ENCODE measurements at regions not wholly inside any gene's neighbourhood (a gene's known extent, or its start where the extent isn't known, plus 50 kb on each side); places are given as distances from the start of the nearest gene placed in this dataset.
"Not testable (repeated sequence)": the region's sequence is repeated elsewhere in the genome, so short reads cannot be mapped to it uniquely, and the experiment has no call there.

DNA sequence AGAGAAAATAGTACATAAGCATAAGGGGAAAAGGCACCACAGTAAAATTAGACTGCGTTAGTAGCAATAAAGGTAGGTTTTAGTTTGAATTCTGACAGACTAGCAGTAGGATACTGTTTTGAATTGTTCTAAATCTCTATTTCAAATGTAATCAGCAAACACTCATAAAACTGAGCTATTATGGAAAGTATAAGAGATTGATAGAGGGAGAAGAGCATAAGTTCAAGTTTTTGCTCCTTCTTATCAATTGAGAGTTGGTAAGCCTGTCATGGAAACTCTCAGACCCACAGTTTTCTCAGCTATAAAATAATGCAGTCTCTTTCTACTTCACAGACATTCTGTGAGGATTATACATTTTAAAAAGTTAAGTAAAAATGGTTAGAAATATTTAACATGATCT lies 840.2 kb upstream of the CNTN5 start:
- DNase-seq (ENCODE audit: low spot score): no peak

DNA sequence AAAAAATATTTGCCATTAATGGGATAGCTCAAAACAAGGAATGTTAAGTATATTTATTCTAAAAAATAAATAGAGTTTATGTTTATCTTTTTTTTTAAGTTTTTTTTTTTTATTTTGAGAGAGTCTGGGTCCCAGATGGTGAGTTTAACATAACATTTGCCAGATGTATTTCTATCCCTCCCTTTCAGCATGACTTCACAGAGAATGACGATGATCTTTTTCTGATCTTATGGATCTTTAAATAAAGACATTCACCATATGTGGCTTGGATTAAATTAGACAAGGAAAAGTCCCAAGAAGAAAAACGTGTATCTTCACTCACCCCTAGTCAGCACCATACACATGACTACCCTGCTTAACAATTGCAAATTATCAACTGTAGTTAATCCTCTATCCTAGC lies 839.8 kb upstream of the CNTN5 start:
- DNase-seq (ENCODE audit: low spot score): no peak

- DNase-seq (ENCODE audit: low spot score): no peak
Observed at GRCh38 chr11:98183034-98183433, 837.7 kb upstream of the CNTN5 start.

DNA sequence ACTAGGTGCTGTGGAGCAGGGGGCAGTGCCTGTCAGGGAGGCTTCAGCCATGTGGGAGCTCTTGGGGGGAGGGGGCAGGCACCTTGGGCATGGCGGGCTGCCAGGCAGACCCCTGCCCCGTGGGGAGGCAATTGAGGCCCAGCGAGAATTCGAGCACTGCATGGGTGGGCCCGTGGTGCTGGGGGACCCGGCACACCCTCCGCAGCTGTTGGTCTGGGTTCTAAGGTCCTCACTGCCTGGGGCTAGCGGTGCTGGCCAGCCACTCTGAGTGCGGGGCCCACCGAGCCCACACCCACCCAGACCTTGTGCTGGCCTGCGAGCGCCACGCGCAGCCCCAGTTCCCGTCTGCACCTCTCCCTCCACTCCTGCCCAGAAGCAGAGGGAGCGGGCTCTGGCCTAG lies 835.5 kb upstream of the CNTN5 start:
- DNase-seq (ENCODE audit: low spot score): no peak

- no peak for DNase-seq (ENCODE audit: low spot score)
Observed at GRCh38 chr11:98194611-98195010, 826.1 kb upstream of the CNTN5 start.

DNA sequence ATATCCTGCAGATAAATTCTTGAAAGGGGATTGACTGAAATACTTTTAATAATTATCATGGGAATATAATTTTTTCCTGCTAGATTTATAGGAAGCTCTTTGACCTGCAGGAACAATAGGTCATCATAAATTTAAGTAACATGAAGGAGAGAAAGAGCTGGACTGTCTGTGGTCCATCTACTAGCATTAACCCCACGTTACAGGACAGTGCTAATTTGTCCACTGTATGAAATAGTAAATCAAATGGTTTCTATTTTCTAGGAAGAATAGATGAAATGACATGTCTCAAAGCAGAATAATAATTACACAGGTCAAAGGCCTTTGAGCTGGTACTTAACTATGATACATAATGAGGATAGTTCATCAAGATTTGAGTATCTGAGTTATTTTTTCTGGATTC lies 825.4 kb upstream of the CNTN5 start:
- no peak for DNase-seq (ENCODE audit: low spot score)

DNA sequence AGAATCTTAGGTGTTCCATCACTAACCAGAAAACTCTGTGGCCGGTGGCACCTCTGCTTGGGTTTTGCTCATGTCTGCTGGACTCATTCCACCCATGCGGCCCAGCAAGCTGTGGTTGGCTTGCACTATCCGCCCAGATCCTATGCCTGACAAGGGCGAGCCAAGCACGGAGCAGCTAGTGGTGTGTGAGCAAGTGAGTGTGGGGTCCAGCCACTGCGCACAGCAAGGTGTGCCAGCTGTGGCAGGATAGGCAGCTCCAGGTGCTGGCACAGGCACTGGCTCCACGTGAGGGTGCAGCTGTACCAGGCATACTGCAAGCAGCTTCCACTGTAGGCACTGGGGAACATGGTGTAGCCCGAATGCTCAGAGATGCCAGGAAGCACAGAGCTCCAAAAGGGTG lies 813.7 kb upstream of the CNTN5 start:
- no peak for DNase-seq (ENCODE audit: low spot score)

- DNase-seq (ENCODE audit: low spot score): no peak
Observed at GRCh38 chr11:98227278-98227677, 793.5 kb upstream of the CNTN5 start.

DNA sequence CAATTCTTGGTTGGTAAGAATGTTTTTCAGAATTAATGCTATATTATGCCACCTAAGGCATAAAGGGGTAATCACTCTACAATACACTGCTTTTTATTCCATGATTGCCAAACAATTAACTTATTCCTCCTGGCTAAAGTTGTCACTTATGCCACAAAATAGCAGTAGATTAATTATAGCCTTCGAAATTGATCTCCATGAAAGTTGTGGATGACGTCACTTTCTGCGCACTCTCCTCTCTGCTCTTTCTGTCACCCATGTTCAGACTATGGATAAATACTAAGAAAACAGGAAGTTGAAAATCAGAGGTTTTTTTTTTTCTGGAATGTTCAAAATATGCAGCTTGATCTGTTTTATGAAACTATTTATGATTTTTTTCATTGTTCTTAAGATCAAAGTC lies 790.1 kb upstream of the CNTN5 start:
- DNase-seq (ENCODE audit: low spot score): no peak

DNA sequence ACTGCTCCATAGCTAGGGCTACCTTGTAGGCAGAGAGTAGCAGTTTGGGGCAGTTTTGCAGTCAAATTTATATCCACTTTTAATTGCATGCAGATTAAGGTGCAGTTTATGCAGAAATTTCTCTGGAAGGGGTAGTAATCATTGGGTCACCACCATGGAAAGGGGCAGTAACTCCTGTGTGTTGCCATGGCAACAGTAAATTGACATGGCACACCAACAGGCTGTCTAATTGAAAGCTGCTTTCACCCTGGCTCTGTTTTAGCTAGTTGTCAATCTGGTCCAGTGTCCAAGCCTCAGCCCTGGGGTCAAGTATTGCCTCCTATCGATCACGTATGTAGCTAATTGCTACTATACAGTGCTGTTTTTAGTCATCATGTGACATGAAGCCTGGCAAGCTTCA lies 786.1 kb upstream of the CNTN5 start:
- DNase-seq (ENCODE audit: low spot score): no peak

GRCh38 chr11:98243897-98244296 lies 776.9 kb upstream of the CNTN5 start:
- no peak for DNase-seq (ENCODE audit: low spot score)

GRCh38 chr11:98260983-98261382 lies 759.8 kb upstream of the CNTN5 start:
- no peak for DNase-seq (ENCODE audit: low spot score)

DNA sequence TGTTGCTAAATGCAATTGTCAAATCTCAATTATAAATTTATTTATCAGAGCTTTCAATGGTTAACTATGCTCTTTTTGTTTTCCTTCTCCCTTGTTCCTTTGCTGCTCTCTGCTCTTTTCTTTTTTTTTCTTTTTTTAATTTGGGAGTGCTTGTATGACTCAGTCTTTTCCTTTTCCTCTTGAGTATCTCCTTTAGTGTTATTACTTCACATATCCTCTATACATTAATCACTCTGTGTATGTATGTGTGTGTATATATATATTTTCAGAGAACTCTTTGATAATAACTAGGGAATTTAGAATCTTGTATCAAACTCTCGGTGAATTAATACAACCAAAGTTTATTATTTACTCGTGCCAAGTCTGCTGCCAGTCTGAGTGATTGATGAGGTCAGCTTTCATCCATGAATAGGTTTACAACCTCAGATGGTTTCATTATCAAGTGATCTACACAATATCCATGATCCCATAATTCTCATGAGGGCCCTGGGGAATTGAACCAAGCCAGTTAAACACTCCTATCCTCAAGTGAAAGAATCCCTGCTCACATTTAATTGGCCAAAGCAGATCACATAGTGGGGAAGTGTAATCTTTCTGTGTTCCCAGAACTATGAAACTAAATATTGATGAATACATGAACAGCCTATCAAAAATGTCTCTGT lies 743.4 kb upstream of the CNTN5 start:
- no peak for DNase-seq (ENCODE audit: low spot score)

DNA sequence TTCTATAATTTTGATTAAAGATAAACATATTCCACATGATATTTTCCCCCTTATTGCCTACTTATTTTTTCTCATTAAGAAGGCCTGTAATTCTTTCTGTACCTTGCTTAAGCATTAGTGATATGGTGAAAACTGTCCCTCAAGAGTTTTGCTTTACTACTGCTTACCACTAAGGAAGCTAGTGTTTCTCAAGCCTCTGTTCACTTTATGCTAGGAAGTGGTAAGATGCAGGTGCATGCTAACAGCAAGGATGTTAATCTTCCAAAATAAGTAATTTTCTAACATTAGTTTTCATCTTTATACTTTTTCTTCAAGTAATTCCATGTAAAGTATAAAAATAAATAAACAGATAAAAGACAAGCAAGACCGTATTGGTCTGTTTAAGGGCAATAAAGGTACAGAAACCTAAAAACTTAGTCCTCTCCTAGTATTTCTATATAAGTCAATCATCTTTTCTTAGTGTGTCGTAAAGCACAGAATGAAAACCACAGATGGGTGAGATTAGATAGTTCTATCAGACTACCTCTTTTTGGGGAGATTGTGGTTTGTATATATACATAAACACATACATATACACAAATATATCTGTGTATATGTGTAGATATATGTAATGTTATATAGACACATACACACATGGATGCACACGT lies 731.0 kb upstream of the CNTN5 start:
- no peak for DNase-seq (ENCODE audit: low spot score)

GRCh38 chr11:98296091-98296880 lies 724.5 kb upstream of the CNTN5 start:
- no peak for DNase-seq (ENCODE audit: low spot score)

DNA sequence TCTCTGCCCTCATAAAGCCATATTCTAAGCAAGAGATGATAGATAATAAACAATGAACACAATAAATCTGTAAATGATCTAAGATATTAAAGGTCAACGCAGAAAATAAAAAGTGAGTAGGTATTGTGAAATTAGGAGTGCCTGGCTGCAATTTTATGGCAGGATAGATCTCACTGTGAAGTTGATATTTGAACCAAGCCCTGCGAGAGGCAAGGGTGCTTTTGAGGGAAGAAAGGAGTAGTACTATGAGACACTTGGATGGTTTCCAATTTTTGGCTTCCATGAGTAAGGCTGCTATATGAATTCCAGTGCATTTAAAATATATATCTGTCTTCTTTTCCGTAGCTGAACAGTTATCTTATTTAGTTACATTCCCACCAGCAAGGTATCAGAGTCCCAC lies 720.0 kb upstream of the CNTN5 start:
- DNase-seq (ENCODE audit: low spot score): no peak

GRCh38 chr11:98307827-98308491 lies 712.8 kb upstream of the CNTN5 start:
- no peak for DNase-seq (ENCODE audit: low spot score)

- not testable (repeated sequence) for DNase-seq (ENCODE audit: low spot score)
Observed at GRCh38 chr11:98330306-98330705, 690.4 kb upstream of the CNTN5 start.

DNA sequence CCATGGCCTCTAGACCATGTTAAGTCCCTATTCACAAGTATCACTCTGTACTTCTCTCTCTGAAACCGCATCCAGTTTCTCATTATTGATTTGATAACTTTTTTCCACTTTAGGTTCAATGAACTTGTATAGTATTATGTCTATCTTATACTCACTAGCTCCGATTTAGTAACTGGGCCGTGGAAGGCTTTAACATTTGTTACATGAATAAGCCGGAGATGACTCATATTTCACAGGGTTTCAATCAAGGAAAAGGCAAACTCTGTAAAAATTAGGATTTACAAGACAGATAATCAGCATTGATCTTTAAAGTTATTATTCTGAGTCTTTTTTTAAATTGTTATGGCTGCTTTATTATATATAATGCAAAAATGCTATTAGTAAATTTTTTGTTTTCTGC lies 662.2 kb upstream of the CNTN5 start:
- DNase-seq (ENCODE audit: low spot score): no peak

DNA sequence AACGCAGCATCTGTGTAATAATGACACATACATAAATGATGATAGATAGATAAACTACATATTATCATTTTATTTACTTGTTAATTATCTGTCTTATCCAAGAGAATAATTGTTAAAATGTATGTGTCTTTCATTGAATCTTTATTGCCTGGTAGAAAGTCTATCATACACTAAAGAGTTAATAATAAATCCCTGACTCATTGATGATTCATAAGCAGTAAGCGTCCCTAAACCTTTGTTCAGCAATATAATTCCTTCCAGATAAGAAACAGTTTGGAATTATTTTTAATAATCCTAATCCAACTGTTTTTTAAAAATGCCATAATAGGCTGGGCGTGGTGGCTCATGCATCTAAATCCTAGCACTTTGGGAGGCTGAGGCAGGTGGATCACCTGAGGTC lies 655.6 kb upstream of the CNTN5 start:
- DNase-seq (ENCODE audit: low spot score): no peak

DNA sequence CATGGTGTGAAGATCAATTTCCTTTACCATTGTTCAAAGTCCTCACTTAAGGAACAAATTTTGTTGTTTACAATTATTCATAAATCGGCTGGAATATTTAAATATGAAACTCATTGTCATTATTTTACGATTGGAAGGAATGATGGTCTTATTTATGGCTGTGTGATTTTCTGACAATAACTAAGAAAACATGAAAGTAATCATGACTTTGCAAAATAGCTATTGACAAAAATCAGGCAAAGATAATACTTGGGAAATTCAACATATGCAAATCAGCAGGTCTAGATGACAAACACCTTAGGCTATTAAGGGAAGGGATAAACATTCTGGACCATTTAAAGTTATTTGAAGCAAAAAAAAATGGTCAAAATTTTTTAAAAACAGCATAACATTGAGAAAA lies 654.8 kb upstream of the CNTN5 start:
- no peak for DNase-seq (ENCODE audit: low spot score)

GRCh38 chr11:98390391-98390790 lies 630.4 kb upstream of the CNTN5 start:
- no peak for DNase-seq (ENCODE audit: low spot score)

GRCh38 chr11:98394500-98394899 lies 626.2 kb upstream of the CNTN5 start:
- not testable (repeated sequence) for DNase-seq (ENCODE audit: low spot score)

Data from hematopoietic multipotent progenitor cell treated with erythropoietin and hydrocortisone succinate and interleukin-3 and kit ligand, for 15 days (in vitro differentiated cells).